Thyroid gland (tissue), 4 donors: ENCODE measurements at regions not wholly inside any gene's neighbourhood (a gene's known extent, or its start where the extent isn't known, plus 50 kb on each side); places are given as distances from the start of the nearest gene placed in this dataset.
"Not testable (repeated sequence)": the region's sequence is repeated elsewhere in the genome, so short reads cannot be mapped to it uniquely, and the experiment has no call there.

Source experiments
- DNase-seq, 2 donors: peaks; one replicate each; pipeline ENCODE4 v3.0.0-alpha.2; 2019
- H3K27ac ChIP-seq, 3 donors: fragments of 200-600 bp; sonication (generic); 1 replicate in 2 of 3; 2 replicates in 1 of 3; pipeline ENCODE4 v1.5.1; 2016 to 2019; ENCODE audit warnings: mild to moderate bottlenecking in 1 of 3, moderate library complexity in 1 of 3
- H3K27me3 ChIP-seq: fragments of 200-600 bp; sonication (generic); one replicate; pipeline ENCODE4 v1.5.1; 2019
- H3K36me3 ChIP-seq, 2 donors: fragments of 200-600 bp; sonication (generic); one replicate each; pipeline ENCODE4 v1.5.1; 2016 to 2019
- H3K4me1 ChIP-seq, 2 donors: fragments of 200-600 bp; sonication (generic); one replicate each; pipeline ENCODE4 v1.5.1; 2017 to 2019
- H3K4me3 ChIP-seq, 3 donors: fragments of 200-600 bp; sonication (generic); replicated peaks in 1 of 3; 1 replicate in 2 of 3; 2 replicates in 1 of 3; pipeline ENCODE4 v1.5.1; 2016; ENCODE audit warnings: mild to moderate bottlenecking in 1 of 3
- H3K9me3 ChIP-seq: fragments of 200-600 bp; sonication (generic); one replicate; pipeline ENCODE4 v1.5.1; 2017
- POLR2A ChIP-seq, 2 donors: fragments of 450-650 bp; IDR thresholded peaks; one replicate each; pipeline ENCODE4 v1.6.1; 2017; ENCODE audit warnings: antibody characterized with exemption in 2 of 2, mild to moderate bottlenecking in 2 of 2, moderate library complexity in 1 of 2
- WGBS, 2 donors: methylation state at CpG; one replicate each; pipeline ENCODE4 v1.1.5; 2017; 5-methylcytosine and 5-hydroxymethylcytosine counted together
- intact Hi-C: fragments of 100-400 bp; cut with DNase I; formaldehyde crosslinking; loops from one replicate; pipeline ENCODE4 v1.15.1; 2023
- TF ChIP-seq, protein P1 (sequence below), 6 experiments: fragments of 200-600 bp in 3 of 6; fragments of 450-650 bp in 3 of 6; sonication (generic) in 3 of 6; IDR thresholded peaks; one replicate each; pipeline ENCODE4 v1.5.1; 2016 to 2019; ENCODE audit warnings: antibody characterized with exemption in 6 of 6, mild to moderate bottlenecking in 2 of 6, inconsistent platforms in 1 of 6, moderate library complexity in 1 of 6

DNA sequence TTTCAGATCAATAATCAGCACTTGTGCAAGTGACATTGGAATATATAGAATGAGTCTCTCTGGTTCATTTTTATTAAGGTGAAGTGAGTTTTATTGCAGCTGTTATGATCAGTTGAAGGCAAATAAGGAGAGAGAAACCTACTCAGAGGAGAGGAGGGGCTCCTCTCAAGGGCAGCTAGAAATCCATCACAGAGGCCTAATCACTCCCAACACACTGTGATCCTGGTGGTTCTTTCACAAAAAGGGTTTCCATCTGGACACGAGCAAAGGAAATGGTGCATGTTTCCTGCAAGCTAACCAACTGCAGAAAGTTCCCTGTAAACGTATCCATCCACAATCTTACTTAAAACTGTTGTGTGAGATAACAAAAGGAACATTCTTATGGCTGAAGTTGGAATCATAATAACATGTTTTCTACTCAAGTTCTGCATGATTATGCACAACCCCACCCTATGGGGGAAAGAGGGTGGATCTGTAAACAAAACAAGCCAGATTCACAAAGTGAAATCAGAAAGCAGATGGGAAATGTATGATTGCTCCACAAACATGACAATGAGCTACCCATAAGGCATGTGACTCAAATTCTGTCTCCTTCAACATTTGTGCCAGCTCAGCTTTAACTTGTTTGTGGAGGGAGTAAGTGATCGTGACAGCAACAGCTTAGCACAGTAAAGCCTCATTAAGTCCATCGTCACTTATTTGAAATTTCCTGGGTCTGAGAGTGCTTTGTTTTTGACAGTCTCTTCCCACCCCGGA is 141.2 kb upstream of the ST6GALNAC5 start:
- Histone ChIP-seq H3K27ac (no peak overlapping the region), H3K36me3 (no peaks in the 10 kb centered on the region), H3K4me1 (no peaks in the 10 kb centered on the region), H3K9me3 (no peaks in the 10 kb centered on the region), H3K4me3 (no peak overlapping the region), H3K27me3 (no peaks in the 10 kb centered on the region)
- DNase-seq, result no peak
- intact Hi-C loops, result no loop called here
- TF ChIP-seq, protein P1, sequence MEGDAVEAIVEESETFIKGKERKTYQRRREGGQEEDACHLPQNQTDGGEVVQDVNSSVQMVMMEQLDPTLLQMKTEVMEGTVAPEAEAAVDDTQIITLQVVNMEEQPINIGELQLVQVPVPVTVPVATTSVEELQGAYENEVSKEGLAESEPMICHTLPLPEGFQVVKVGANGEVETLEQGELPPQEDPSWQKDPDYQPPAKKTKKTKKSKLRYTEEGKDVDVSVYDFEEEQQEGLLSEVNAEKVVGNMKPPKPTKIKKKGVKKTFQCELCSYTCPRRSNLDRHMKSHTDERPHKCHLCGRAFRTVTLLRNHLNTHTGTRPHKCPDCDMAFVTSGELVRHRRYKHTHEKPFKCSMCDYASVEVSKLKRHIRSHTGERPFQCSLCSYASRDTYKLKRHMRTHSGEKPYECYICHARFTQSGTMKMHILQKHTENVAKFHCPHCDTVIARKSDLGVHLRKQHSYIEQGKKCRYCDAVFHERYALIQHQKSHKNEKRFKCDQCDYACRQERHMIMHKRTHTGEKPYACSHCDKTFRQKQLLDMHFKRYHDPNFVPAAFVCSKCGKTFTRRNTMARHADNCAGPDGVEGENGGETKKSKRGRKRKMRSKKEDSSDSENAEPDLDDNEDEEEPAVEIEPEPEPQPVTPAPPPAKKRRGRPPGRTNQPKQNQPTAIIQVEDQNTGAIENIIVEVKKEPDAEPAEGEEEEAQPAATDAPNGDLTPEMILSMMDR (IDR thresholded peaks at IDR 0.05), result no peak
- TF ChIP-seq POLR2A (IDR thresholded peaks at IDR 0.05), result no peak
- 72 to 83% methylated on average over 5 of the region's 5 CpGs for WGBS, 2 donors

DNA sequence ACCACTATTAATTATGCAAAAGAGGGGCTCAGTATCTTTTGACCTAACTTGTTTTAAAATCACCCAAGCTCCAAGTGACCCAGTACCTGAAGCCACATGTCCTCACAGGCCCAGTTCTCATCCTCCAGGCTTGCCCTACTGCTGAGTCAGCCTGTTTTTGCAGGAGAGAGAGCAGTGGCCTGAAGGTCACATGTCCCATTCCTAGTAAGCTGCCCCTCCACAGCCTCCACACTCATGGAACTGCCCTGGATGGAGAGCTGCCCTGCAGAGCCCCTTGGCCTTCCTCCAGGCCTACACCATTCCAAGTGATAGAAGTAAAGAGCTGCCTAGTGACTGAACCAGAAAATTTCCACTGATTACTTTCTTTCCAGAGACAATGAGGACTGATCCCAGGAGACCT is 139.8 kb upstream of the ST6GALNAC5 start:
- intact Hi-C loops, result no loop called here
- TF ChIP-seq, protein P1 (IDR thresholded peaks at IDR 0.05), result no peak
- DNase-seq, result no peak

DNA sequence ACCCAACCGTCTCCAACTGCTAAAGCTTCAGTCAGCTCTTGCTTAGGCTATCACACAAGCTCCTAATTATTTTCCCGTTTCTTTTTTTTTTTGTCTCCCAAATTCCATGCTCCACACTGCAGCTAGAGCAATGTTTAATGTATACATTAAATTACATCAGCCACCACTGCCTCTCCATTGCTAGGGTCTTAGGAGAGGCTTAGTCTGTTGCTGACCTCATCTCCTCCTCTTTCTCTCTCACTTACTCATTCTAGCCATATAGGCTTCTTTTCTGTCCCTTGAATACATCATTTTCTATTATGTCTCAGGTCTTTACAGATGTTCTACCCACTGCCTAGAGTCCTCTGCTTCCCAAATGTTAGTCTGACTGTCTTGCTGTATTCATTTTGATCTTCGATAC is 138.1 kb upstream of the ST6GALNAC5 start:
- DNase-seq, result no peak
- H3K9me3 ChIP-seq, result no peaks in the 10 kb centered on the region
- no peaks in the 10 kb centered on the region for H3K27me3 ChIP-seq
- 89 to 90% methylated on average over 3 of the region's 3 CpGs for WGBS, 2 donors
- TF ChIP-seq, protein P1 (IDR thresholded peaks at IDR 0.05), result no peak
- no peak for TF ChIP-seq POLR2A (IDR thresholded peaks at IDR 0.05)
- no peak overlapping the region for H3K4me3 ChIP-seq
- no peaks in the 10 kb centered on the region for H3K4me1 ChIP-seq
- H3K36me3 ChIP-seq, result no peaks in the 10 kb centered on the region
- H3K27ac ChIP-seq, result no peak overlapping the region
- intact Hi-C loops, result no loop called here

More for the DNA sequence above, 139.8 kb upstream of the ST6GALNAC5 start:
- Histone ChIP-seq H3K4me3 (no peak overlapping the region), H3K9me3 (no peaks in the 10 kb centered on the region), H3K4me1 (no peaks in the 10 kb centered on the region), H3K27me3 (no peaks in the 10 kb centered on the region), H3K27ac (no peak overlapping the region), H3K36me3 (no peaks in the 10 kb centered on the region)

DNA sequence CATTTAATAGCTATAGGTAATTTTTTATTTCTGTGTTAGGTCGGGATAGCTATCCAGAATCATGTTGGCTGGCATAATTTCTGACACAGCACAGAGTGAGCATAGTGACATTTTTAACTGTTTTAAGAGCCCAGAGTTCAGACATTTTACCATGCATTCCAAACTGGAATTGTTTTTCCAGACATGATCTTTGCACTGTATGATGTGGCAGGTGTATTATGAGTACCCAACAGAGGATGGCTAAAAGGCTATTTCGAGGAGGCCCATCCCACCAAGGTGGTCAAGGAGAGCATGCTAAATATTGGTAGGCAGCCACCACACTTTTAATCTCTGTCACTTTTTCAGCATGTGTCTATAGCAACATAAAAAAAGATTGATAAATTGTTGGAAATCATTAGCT is 137.3 kb upstream of the ST6GALNAC5 start:
- Histone ChIP-seq H3K4me1 (no peaks in the 10 kb centered on the region), H3K36me3 (no peaks in the 10 kb centered on the region), H3K27me3 (no peaks in the 10 kb centered on the region), H3K9me3 (no peaks in the 10 kb centered on the region), H3K27ac (no peak overlapping the region), H3K4me3 (no peak overlapping the region)
- TF ChIP-seq, protein P1 (IDR thresholded peaks at IDR 0.05), result no peak
- no peak for TF ChIP-seq POLR2A (IDR thresholded peaks at IDR 0.05)
- 84 to 90% methylated on average over 2 of the region's 2 CpGs for WGBS, 2 donors
- intact Hi-C loops, result no loop called here
- DNase-seq, result no peak

DNA sequence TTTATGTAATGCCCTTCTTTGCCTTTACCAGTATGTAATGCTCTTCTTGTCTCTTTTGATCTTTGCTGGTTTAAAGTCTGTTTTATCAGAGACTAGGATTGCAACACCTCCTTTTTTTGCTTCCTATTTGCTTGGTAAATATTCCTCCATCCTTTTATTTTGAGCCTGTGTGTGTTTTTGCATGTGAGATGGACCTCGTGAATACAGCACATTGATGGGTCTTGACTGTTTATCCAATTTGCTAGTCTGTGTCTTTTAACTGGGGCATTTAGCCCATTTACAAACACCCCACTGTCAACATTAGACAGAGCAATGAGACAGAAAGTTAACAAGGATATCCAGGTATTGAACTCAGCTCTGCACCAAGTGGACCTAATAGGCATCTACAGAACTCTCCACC is 128.9 kb upstream of the ST6GALNAC5 start:
- 78 to 82% methylated on average over 1 of the region's 1 CpG for WGBS, 2 donors
- DNase-seq, H3K9me3 ChIP-seq, H3K4me3 ChIP-seq, H3K4me1 ChIP-seq, intact Hi-C loops, H3K27ac ChIP-seq, H3K27me3 ChIP-seq, H3K36me3 ChIP-seq: not testable (repeated sequence)

DNA sequence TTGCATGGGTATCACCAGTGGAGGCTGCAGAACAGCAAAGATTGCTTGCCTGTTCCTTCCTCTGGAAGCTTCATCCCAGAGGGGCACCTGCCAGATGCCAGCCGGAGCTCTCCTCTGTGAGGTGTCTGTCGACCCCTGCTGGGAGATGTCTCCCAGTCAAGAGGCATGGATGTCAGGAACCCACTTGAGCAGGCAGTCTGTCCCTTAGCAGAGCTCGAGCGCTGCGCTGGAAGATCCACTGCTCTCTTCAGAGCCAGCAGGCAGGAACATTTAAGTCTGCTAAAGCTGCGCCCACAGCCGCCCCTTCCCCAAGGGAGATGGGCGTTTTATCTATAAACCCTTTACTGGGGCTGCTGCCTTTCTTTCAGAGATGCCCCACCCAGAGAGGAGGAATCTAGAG is 126.3 kb upstream of the ST6GALNAC5 start:
- H3K27me3 ChIP-seq, H3K4me3 ChIP-seq, H3K9me3 ChIP-seq, DNase-seq, H3K27ac ChIP-seq, H3K36me3 ChIP-seq, H3K4me1 ChIP-seq, intact Hi-C loops: not testable (repeated sequence)
- WGBS, 2 donors, result 89 to 92% methylated on average over 6 to 8 of the region's 8 CpGs
